Kidney (tissue), 13 donors: ENCODE measurements at regions not wholly inside any gene's neighbourhood (a gene's known extent, or its start where the extent isn't known, plus 50 kb on each side); places are given as distances from the start of the nearest gene placed in this dataset.

Experiments used
- DNase-seq, 5 donors: peaks; one replicate each; pipeline ENCODE4 v3.0.0-alpha.2; 2013 to 2020
- FAIRE-seq: peaks from 2 replicates; lab custom pipeline; 2012; peaks lifted over from hg19 to GRCh38; lab: Jason Lieb, UNC
- H3K27ac ChIP-seq, 2 donors: one replicate each; pipeline ENCODE4 v1.7.0; 2013; ENCODE audit warnings: low read depth in 2 of 2, low read length in 2 of 2, inconsistent platforms in 1 of 2
- H3K27me3 ChIP-seq: one replicate; pipeline ENCODE4 v1.7.1; 2013; ENCODE audit warnings: low read length, inconsistent platforms; ENCODE audit not compliant: control insufficient read depth, insufficient read depth
- H3K36me3 ChIP-seq, 3 donors: one replicate each; pipeline versions ENCODE4 v1.7.0 to v1.7.1; 2013; ENCODE audit warnings: low read length in 3 of 3, control low read depth in 1 of 3, inconsistent platforms in 1 of 3; ENCODE audit not compliant: insufficient read depth in 3 of 3, control insufficient read depth in 2 of 3
- H3K4me1 ChIP-seq, 3 donors: one replicate each; pipeline versions ENCODE4 v1.7.0 to v1.7.1; 2013; ENCODE audit warnings: low read length in 3 of 3, inconsistent platforms in 1 of 3, low read depth in 1 of 3; ENCODE audit not compliant: control insufficient read depth in 2 of 3, insufficient read depth in 2 of 3
- H3K4me3 ChIP-seq, 3 donors: one replicate each; pipeline versions ENCODE4 v1.7.0 to v1.8.1; 2013; ENCODE audit warnings: low read length in 3 of 3, control low read depth in 1 of 3, inconsistent platforms in 1 of 3
- H3K9ac ChIP-seq, 3 donors: one replicate each; pipeline versions ENCODE4 v1.7.0 to v1.7.1; 2013; ENCODE audit warnings: low read length in 3 of 3, control low read depth in 1 of 3, inconsistent platforms in 1 of 3
- H3K9me3 ChIP-seq, 3 donors: one replicate each; pipeline versions ENCODE4 v1.7.0 to v1.7.1; 2013; ENCODE audit warnings: low read length in 3 of 3, control low read depth in 1 of 3, inconsistent platforms in 1 of 3; ENCODE audit not compliant: control insufficient read depth in 2 of 3, insufficient read depth in 1 of 3
- intact Hi-C: fragments of 100-400 bp; cut with DNase I; formaldehyde crosslinking; loops from one replicate; pipeline ENCODE4 v1.11.1; 2022
- TF ChIP-seq, protein P1 (sequence below): IDR thresholded peaks from 3 replicates; pipeline ENCODE4 v1.5.1; 2012; ENCODE audit warnings: mild to moderate bottlenecking, moderate library complexity, borderline replicate concordance; ENCODE audit not compliant: insufficient read depth; ENCODE audit errors: extremely low read depth
- donor health status: control.
- donor health status: control.
- donor health status: control.
- donor health status: control.
- donor health status: control.
- donor health status: DM: yes; HTN: yes; CAD: no.
- donor health status: Normal renal cell carcinoma (clear cell type).

DNA sequence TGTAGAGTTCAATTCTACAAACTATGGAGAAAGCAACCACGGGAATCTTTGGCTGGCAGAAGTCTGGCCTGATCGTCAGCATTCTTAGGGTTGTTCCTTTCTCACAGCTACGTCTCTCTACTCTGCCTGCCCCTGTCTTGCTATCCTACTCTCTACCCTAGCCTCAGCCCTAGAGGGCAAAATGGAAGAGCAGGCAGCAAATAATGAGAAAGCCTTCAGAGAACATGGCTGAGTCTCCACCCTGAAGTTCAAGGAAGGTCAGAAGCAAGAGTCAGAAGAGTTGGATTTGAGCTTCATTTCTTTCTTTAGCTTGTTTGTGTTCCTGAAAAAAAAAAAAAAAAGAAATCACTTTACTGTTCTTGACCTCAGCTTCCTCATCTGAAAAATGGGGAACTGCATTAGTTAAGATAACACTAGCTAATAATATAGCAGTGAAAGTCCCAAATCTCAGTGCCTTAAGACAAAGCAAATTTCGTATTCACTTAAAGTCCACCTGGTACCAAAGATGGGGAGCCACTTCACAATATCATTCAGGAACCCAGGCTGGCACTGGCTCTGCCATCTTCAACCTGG, 50.2 kb upstream of the CCND2 start:
- no peaks in the 10 kb centered on the region for H3K27me3 ChIP-seq
- no peak overlapping the region for H3K27ac ChIP-seq
- FAIRE-seq (no peak), DNase-seq (no peak)
- H3K9me3 ChIP-seq = peaks cover 0 to 14% (median 4%) of the 10 kb centered on the region in 3 donors
- no peak overlapping the region for H3K4me3 ChIP-seq
- H3K9ac ChIP-seq = no peak overlapping the region
- TF ChIP-seq, protein P1, sequence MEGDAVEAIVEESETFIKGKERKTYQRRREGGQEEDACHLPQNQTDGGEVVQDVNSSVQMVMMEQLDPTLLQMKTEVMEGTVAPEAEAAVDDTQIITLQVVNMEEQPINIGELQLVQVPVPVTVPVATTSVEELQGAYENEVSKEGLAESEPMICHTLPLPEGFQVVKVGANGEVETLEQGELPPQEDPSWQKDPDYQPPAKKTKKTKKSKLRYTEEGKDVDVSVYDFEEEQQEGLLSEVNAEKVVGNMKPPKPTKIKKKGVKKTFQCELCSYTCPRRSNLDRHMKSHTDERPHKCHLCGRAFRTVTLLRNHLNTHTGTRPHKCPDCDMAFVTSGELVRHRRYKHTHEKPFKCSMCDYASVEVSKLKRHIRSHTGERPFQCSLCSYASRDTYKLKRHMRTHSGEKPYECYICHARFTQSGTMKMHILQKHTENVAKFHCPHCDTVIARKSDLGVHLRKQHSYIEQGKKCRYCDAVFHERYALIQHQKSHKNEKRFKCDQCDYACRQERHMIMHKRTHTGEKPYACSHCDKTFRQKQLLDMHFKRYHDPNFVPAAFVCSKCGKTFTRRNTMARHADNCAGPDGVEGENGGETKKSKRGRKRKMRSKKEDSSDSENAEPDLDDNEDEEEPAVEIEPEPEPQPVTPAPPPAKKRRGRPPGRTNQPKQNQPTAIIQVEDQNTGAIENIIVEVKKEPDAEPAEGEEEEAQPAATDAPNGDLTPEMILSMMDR = no peak
- H3K4me1 ChIP-seq = no peaks in the 10 kb centered on the region
- H3K36me3 ChIP-seq = no peaks in the 10 kb centered on the region
- intact Hi-C loops = no loop called here

DNA sequence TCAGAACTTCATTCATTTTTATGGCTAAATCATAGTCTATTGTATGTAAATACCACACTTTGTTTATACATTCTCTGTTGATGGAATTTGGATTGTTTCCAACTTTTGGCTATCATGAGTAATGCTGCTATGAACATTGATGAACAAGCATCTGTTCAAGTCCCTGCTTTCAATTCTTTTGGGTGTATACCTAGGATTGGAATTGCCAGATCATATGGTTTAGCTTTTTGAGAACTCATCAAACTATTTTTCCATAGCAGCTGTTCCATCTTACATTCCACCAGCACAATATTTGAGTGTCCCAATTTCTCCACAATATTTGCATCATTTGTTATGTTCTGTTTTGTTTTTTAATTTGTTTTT, 52.3 kb upstream of the CCND2 start:
- H3K36me3 ChIP-seq = no peaks in the 10 kb centered on the region
- H3K9ac ChIP-seq = no peak overlapping the region
- peaks cover 0 to 14% (median 4%) of the 10 kb centered on the region in 3 donors for H3K9me3 ChIP-seq
- no peaks in the 10 kb centered on the region for H3K27me3 ChIP-seq
- intact Hi-C loops = no loop called here
- no peak for DNase-seq
- H3K27ac ChIP-seq = no peak overlapping the region
- TF ChIP-seq, protein P1 = no peak
- FAIRE-seq = no peak
- H3K4me1 ChIP-seq = no peaks in the 10 kb centered on the region
- H3K4me3 ChIP-seq = no peak overlapping the region

DNA sequence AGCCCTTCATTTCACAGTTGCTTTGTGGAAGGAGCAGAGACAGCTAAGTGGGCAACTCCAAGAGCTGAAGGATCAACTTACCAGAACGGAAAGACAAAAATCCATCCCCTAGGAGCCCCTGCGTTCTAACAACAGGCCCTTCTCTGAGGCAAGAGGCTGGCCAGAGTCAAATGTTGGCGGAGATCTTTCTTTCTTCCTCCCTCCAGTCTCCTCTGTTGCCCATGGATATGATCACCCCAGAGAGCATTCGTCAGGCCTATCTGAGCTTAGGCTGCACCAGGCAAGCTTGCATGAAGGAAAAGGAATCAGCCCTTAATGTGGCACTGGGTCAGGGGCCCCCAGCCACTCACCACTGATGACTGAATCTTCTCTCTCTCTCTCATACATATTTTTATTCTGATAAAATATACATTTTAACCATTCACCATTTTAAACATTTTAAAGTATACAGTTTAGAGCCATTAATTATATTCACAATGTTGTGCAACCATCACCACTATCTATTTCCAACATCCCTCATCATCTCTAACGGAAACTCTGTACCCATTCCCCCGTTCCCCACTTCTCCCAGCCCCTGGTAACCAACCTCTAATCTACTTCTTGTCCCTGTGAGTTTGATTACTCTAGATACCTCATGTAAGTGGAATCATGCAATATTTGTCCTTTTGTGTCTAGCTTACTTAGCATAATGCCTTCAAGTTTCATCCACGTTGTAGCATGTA, 52.9 kb upstream of the CCND2 start:
- no peaks in the 10 kb centered on the region for H3K4me1 ChIP-seq
- intact Hi-C loops = no loop called here
- no peaks in the 10 kb centered on the region for H3K27me3 ChIP-seq
- H3K27ac ChIP-seq = no peak overlapping the region
- H3K9ac ChIP-seq = no peak overlapping the region
- TF ChIP-seq, protein P1 = no peak
- no peak overlapping the region for H3K4me3 ChIP-seq
- DNase-seq = no peak
- FAIRE-seq = no peak
- H3K36me3 ChIP-seq = no peaks in the 10 kb centered on the region
- peaks cover 0 to 14% (median 4%) of the 10 kb centered on the region in 3 donors for H3K9me3 ChIP-seq

GRCh38 chr12:4217091-4217490, 56.5 kb upstream of the CCND2 start:
- no peak for FAIRE-seq
- Histone ChIP-seq H3K4me1 (no peaks in the 10 kb centered on the region), H3K4me3 (no peak overlapping the region), H3K27me3 (no peaks in the 10 kb centered on the region), H3K9ac (no peak overlapping the region), H3K9me3 (peaks cover 0 to 4% (median 0%) of the 10 kb centered on the region in 3 donors), H3K27ac (no peak overlapping the region), H3K36me3 (no peaks in the 10 kb centered on the region)
- intact Hi-C loops = no loop called here
- TF ChIP-seq, protein P1 = no peak
- no peak for DNase-seq
